GM23248 (cell line): ENCODE measurements at regions not wholly inside any gene's neighbourhood (a gene's known extent, or its start where the extent isn't known, plus 50 kb on each side); places are given as distances from the start of the nearest gene placed in this dataset.

Experiments
- DNase-seq: peaks from one replicate; pipeline ENCODE4 v3.0.0-alpha.2; 2015
- H2AFZ ChIP-seq: fragments of 200-600 bp; sonication (generic); 2 replicates; pipeline ENCODE4 v1.6.1; 2016; ENCODE audit warnings: antibody characterized with exemption
- H3F3A ChIP-seq: fragments of 200-600 bp; sonication (generic); 2 replicates; pipeline ENCODE4 v1.6.1; 2016; ENCODE audit warnings: mild to moderate bottlenecking, antibody characterized with exemption, mixed run types; ENCODE audit not compliant: insufficient read depth
- H3K27ac ChIP-seq: fragments of 200-600 bp; sonication (generic); 2 replicates; pipeline ENCODE4 v1.5.1; 2016; ENCODE audit warnings: mild to moderate bottlenecking
- H3K27me3 ChIP-seq: fragments of 200-600 bp; sonication (generic); replicated peaks from 2 replicates; pipeline ENCODE4 v1.6.1; 2016; ENCODE audit warnings: mild to moderate bottlenecking; ENCODE audit not compliant: insufficient read depth
- H3K36me3 ChIP-seq: fragments of 200-600 bp; sonication (generic); 2 replicates; pipeline ENCODE4 v1.6.1; 2016; ENCODE audit warnings: low read depth, mild to moderate bottlenecking
- H3K4me1 ChIP-seq: fragments of 200-600 bp; sonication (generic); 2 replicates; pipeline ENCODE4 v1.6.1; 2016; ENCODE audit warnings: mild to moderate bottlenecking; ENCODE audit not compliant: insufficient read depth
- H3K4me2 ChIP-seq: fragments of 200-600 bp; sonication (generic); one replicate; pipeline ENCODE4 v1.6.1; 2016; ENCODE audit warnings: mild to moderate bottlenecking; ENCODE audit not compliant: unreplicated experiment
- H3K4me3 ChIP-seq: fragments of 200-600 bp; sonication (generic); 2 replicates; pipeline ENCODE4 v1.5.1; 2016; ENCODE audit warnings: mild to moderate bottlenecking
- H3K79me2 ChIP-seq: fragments of 200-600 bp; sonication (generic); 2 replicates; pipeline ENCODE4 v1.6.1; 2016; ENCODE audit warnings: mild to moderate bottlenecking; ENCODE audit not compliant: insufficient read depth
- H3K9ac ChIP-seq: fragments of 200-600 bp; sonication (generic); 2 replicates; pipeline ENCODE4 v1.6.1; 2016; ENCODE audit warnings: mild to moderate bottlenecking
- H3K9me2 ChIP-seq: fragments of 200-600 bp; sonication (generic); 2 replicates; pipeline ENCODE4 v1.6.1; 2016; ENCODE audit warnings: mixed run types, mild to moderate bottlenecking, moderate library complexity; ENCODE audit not compliant: insufficient read depth
- H3K9me3 ChIP-seq: fragments of 200-600 bp; sonication (generic); one replicate; pipeline ENCODE4 v1.6.1; 2017; ENCODE audit warnings: low read depth
- H4K20me1 ChIP-seq: fragments of 200-600 bp; sonication (generic); 2 replicates; pipeline ENCODE4 v1.6.0; 2016; ENCODE audit not compliant: insufficient read depth
- EZH2 ChIP-seq: fragments of 200-600 bp; sonication (generic); IDR thresholded peaks from 2 replicates; pipeline ENCODE4 v1.6.1; 2018; ENCODE audit warnings: antibody characterized with exemption, mild to moderate bottlenecking; ENCODE audit not compliant: insufficient read depth, poor library complexity, severe bottlenecking
- EZH2phosphoT487 ChIP-seq: fragments of 200-600 bp; sonication (generic); IDR thresholded peaks from 2 replicates; pipeline ENCODE4 v1.6.1; 2018; ENCODE audit warnings: antibody characterized with exemption, moderate library complexity, mild to moderate bottlenecking, low read depth; ENCODE audit not compliant: insufficient read depth
- WGBS, 2 experiments: methylation state at CpG; one replicate each; pipeline ENCODE4 v1.1.6; 2015 to 2017; ENCODE audit warnings: low lambda C conversion rate in 2 of 2, low coverage in 1 of 2; ENCODE audit errors: missing lambda C conversion rate in 2 of 2; 5-methylcytosine and 5-hydroxymethylcytosine counted together
- in situ Hi-C: fragments of 300-500 bp; cut with MboI; formaldehyde crosslinking; loops from 2 replicates; pipeline ENCODE4 v1.15.0; 2020

DNA sequence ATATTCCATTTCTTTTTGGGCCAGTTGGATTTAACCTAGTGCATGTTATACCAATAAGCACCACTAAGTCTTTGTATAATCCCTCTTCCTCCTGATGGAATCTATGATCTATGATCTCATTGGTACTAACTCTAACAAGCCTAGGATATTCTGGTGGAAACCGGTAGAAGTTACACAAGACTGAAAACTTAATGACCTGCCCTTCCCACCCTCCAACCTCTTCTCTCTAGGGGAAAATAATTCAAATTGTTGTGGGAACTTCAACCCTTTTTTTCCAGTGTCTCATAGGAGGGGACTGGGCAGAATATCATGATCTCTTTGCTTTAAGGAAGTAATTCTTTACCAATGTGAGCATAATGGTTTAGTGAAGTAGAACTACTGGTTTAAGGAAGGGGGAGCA, 289.5 kb upstream of the BOD1L1 start:
- TF ChIP-seq EZH2phosphoT487 (no peak), EZH2 (no peak)
- peak overlapping the region; percentile 99 for H3K27ac ChIP-seq
- in situ Hi-C loops, result no loop called here

DNA sequence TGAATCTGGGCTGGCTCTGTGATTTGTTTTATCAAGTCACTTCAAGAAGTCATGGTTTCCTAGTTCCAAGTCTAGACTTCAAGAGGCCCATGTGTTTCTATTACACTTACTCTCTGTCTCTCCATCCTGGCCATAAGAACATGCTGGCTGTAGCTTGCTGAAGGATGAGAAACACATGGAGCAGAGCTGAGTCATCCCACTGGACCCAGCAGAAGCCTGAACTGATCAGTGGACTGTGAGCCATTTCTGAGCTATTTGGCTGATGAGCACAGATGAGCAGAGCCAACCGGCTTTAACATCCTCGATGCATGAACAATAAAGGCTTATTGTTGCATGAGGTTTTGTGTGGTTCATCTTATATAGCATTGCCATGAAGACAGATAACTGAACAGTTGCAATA, 290.6 kb upstream of the BOD1L1 start:
- H3F3A ChIP-seq, result peaks cover 47% of the 10 kb centered on the region
- no peaks in the 10 kb centered on the region for H3K79me2 ChIP-seq
- no peak overlapping the region for H2AFZ ChIP-seq
- no peaks in the 10 kb centered on the region for H3K36me3 ChIP-seq
- H3K27me3 ChIP-seq, result no peaks in the 10 kb centered on the region
- 0 to 7% methylated on average over 2 of the region's 2 CpGs for WGBS, 2 experiments
- TF ChIP-seq EZH2, result no peak
- TF ChIP-seq EZH2phosphoT487, result no peak
- no peaks in the 10 kb centered on the region for H4K20me1 ChIP-seq
- no peaks in the 10 kb centered on the region for H3K9me2 ChIP-seq
- peak overlapping the region; percentile 85 for H3K9ac ChIP-seq
- H3K27ac ChIP-seq, result peak overlapping the region; percentile 99
- H3K4me2 ChIP-seq, result peak overlapping the region; percentile 80
- H3K4me1 ChIP-seq, result peaks cover 60% of the 10 kb centered on the region
- H3K4me3 ChIP-seq, result peak overlapping the region; percentile 3
- DNase-seq, result peak; percentile 99
- no peaks in the 10 kb centered on the region for H3K9me3 ChIP-seq
- in situ Hi-C loops, result no loop called here

More for the DNA sequence above, 289.5 kb upstream of the BOD1L1 start:
- Histone ChIP-seq H3K27me3 (no peaks in the 10 kb centered on the region), H3K4me2 (peak overlapping the region; percentile 21), H3K9ac (peak overlapping the region; percentile 44), H2AFZ (no peak overlapping the region), H3K36me3 (no peaks in the 10 kb centered on the region), H3K4me3 (no peak overlapping the region), H3K9me2 (no peaks in the 10 kb centered on the region), H3F3A (peaks cover 47% of the 10 kb centered on the region), H3K79me2 (no peaks in the 10 kb centered on the region), H4K20me1 (no peaks in the 10 kb centered on the region), H3K9me3 (no peaks in the 10 kb centered on the region), H3K4me1 (peaks cover 60% of the 10 kb centered on the region)
- peak; percentile 78 for DNase-seq
- WGBS, 2 experiments, result 0 to 7% methylated on average over 1 of the region's 1 CpG

DNA sequence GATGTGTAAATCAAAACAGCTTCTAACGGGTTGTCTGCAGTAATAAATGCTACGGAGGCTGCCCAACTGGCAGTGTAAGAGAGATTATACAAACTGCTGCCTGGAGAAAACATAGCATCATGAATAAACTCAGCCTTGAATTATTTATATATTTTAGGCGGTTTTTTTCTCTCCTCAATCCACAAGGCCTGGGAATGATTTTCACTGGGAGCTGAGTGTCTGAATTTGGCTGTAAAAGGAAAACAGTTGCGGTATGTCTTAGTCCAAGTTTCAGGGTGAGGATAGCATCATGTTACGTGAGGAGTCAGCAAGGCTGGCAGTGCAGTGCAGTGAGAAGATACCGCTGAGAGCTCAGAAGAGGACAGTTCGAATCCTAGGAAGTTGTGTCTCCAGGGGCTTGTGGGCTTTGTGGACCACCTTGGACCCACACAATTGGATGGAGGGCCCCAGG, 291.5 kb upstream of the BOD1L1 start:
- Histone ChIP-seq H3K27ac (peak overlapping the region; percentile 99), H3K9me3 (no peaks in the 10 kb centered on the region), H3K36me3 (no peaks in the 10 kb centered on the region), H2AFZ (peak overlapping the region; percentile 16; the same call in 1 of the 2 replicates), H3K4me2 (peak overlapping the region; percentile 80), H3K4me1 (peaks cover 55% of the 10 kb centered on the region), H4K20me1 (no peaks in the 10 kb centered on the region), H3K4me3 (peak overlapping the region; percentile 3), H3K9ac (peak overlapping the region; percentile 85), H3K79me2 (no peaks in the 10 kb centered on the region), H3K9me2 (no peaks in the 10 kb centered on the region), H3F3A (peaks cover 47% of the 10 kb centered on the region), H3K27me3 (no peaks in the 10 kb centered on the region)
- in situ Hi-C loops, result no loop called here
- peak; percentile 97 for DNase-seq
- TF ChIP-seq EZH2 (no peak), EZH2phosphoT487 (no peak)
- WGBS, 2 experiments, result 2 to 5% methylated on average over 7 of the region's 7 CpGs

GRCh38 chr4:13920111-13920875, 292.8 kb upstream of the BOD1L1 start:
- Histone ChIP-seq H3K4me3 (no peak overlapping the region), H3K4me2 (peak overlapping the region; percentile 61), H3K9me3 (no peaks in the 10 kb centered on the region), H3K27me3 (no peaks in the 10 kb centered on the region), H4K20me1 (no peaks in the 10 kb centered on the region), H3F3A (peaks cover 47% of the 10 kb centered on the region), H3K9me2 (no peaks in the 10 kb centered on the region), H3K4me1 (peaks cover 55% of the 10 kb centered on the region), H3K79me2 (no peaks in the 10 kb centered on the region), H3K36me3 (no peaks in the 10 kb centered on the region), H3K27ac (peak overlapping the region; percentile 99), H3K9ac (peak overlapping the region; percentile 85), H2AFZ (no peak overlapping the region)
- in situ Hi-C loops, result no loop called here
- 63 to 72% methylated on average over 8 of the region's 8 CpGs for WGBS, 2 experiments
- no peak for TF ChIP-seq EZH2phosphoT487
- TF ChIP-seq EZH2, result no peak
- DNase-seq, result peak; percentile 72
